Anterior cingulate cortex (tissue), 58 donors: ENCODE measurements at regions not wholly inside any gene's neighbourhood (a gene's known extent, or its start where the extent isn't known, plus 50 kb on each side); places are given as distances from the start of the nearest gene placed in this dataset.
A peak's percentile ranks its signal among the peaks of the same experiment; 100 is the strongest.

Experiments used
- DNase-seq, 58 donors: peaks; one replicate each; lab custom pipeline; 2025; lab: John Stamatoyannopoulos, UW

DNA sequence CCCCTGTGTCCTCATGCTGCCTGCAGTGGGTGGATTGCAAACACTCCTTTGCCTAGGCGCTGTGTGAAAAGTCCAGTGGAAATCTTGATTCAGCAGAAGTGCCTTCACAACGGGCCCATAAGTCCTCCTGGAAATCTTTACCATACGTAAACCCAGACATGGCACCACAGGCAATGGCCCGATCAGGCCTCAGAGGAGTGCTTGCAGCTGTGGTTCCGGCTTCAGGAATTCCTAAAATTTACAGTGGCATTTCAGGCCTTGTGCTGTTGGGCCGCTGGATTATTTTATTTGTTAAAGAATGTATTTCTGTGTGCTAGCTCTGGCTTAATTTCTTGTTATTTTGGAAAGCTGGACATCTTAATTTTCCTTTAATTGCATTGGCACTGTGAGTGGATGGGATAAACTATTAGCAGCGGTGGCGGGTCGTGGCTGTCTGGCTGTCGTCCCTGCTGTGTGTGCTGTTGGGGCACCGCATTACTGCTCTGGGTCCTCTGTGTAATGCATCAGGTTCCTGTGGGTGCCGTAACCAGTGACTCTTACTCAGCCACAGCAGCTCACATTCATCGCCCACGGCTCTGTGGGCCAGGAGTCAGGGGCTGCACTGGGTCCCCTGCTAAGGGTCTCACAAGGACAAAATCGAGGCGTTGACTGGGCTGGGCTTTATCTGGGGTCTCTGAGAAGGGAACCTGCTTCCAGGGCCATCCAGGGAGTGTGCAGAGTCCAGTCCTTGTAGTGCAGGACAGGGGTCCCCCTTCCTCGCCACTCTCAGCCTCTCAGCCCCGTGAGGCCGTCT, 73.1 kb downstream of the RTP5 start:
- no peak for DNase-seq

- DNase-seq: no peak
These were observed 73.8 kb downstream of the RTP5 start for GRCh38 chr2:241943209-241943850.

DNA sequence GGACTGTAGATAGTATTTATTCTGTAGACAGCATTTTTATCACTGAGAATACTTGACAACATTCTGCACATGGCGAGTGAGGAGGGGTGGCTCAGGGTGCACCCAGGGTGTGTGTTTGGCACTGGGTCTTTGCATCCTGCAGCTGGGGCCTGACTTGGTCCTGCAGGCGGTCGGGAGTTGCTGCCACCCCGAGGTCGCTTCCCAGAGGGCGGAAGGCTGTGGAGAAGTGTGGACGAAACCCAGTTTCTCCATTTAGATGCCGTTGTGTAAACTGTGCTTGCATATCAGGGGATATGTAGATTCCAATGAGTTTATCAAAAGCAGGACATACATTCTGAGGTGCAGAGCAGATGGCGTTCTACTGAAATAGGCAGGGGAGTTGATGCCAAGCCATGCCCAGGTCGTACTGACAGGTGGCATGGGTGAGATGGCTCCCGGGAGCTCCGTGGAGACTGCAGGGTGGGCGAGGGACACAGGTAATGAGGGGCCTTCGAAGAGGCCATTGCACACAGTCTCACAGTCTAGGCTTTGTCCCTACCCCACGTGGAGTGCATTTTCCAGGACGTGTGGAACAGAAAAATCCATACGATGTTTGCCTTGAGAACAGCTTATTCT, 74.5 kb downstream of the RTP5 start:
- no peak for DNase-seq

- peak in 1 of 58 donors; percentile 5 for DNase-seq
These were observed 75.3 kb downstream of the RTP5 start for GRCh38 chr2:241944821-241945220.

GRCh38 chr2:241945311-241945710, 75.8 kb downstream of the RTP5 start:
- DNase-seq: no peak

DNA sequence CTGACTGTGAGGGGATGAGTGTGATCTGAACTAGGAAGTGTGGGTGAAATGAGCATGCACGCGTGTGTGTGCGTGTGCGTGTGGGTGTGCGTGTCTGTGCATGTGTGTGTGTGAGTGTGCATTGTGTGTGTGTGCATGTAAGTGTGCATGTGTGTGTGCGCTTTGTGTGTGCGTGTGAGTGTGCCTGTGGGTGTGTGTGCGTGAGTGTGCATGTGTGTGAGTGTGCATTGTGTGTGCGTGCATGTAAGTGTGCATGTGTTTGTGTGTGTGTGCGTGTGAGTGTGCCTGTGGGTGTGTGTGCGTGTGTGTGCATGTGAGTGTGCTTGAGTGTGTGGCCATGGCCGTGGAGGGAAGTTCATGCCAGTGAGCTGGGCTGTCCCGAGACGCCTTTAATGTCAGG, 76.3 kb downstream of the RTP5 start:
- DNase-seq: no peak

DNA sequence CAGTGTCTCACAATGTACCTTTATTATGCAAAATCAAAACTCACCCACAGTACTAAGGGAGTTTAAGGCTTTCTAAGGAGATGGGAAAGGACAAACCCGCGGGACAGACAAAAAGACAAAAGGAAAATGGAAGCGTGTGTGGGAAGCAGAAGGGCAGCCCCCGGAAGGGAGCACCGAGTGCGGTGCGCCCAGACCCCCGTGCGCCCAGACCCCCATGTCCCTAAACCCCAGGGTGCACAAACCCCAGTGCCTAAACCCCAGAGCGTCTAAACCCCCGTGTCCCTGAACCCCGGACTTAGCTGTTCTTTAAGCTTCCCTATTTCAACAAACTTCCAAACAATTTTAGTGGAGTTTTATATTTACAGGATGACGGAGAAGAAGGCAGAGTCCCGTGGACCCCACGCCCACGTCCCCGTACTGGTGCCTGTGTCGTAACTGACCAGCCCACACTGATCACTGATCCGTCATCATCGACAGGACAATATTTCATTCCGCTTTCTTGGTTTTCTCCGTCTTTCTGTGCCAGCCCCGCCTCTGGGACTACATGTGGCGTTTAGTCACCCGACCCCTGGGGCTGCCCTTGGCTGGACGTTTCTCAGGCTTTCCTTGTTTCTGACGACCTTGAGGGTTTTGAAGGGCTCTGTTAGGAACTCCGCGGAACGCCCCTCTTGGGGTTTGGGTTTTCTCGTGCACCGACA, 76.9 kb downstream of the RTP5 start:
- no peak for DNase-seq

DNA sequence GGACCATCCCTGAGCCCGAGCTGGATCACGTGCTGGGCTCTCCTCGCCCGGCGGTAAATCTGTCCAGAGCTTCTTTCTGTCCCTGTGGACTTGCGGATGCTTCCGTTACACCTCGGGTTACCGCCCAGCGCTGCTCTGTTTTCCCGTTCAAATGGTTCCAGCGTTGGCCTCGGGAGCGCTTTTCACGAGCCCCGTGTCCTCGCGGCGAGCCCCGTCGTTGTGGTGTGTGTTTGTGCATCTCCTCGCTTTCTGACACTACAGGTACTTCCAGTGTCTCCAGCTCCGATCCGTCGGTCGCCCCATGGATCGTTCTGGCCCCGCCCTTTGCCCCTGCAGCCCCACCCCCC, 77.4 kb downstream of the RTP5 start:
- DNase-seq: no peak

GRCh38 chr2:241947401-241947800, 77.9 kb downstream of the RTP5 start:
- DNase-seq: no peak

DNA sequence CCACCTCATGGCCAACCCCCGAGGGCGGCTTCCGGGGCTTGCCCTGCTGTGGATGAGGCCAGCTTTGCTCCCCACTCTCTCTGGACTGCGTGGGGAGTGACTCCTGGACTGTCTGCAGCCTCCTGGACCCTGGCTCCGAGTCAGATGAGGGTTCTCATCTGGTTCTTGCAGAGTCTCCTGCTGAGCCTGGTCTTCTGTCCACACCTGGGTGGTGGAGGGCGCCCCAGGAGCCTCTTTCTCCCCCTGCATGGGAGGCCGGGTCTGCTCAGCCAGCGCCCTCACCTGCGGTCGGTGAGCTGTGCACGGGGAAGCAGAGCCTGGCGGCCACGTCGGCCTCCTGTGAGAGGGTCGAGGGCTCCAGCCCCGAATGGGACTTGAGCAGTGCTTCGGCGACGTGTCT, 78.3 kb downstream of the RTP5 start:
- no peak for DNase-seq

- DNase-seq: no peak
These were observed 78.9 kb downstream of the RTP5 start for GRCh38 chr2:241948299-241948897.

DNA sequence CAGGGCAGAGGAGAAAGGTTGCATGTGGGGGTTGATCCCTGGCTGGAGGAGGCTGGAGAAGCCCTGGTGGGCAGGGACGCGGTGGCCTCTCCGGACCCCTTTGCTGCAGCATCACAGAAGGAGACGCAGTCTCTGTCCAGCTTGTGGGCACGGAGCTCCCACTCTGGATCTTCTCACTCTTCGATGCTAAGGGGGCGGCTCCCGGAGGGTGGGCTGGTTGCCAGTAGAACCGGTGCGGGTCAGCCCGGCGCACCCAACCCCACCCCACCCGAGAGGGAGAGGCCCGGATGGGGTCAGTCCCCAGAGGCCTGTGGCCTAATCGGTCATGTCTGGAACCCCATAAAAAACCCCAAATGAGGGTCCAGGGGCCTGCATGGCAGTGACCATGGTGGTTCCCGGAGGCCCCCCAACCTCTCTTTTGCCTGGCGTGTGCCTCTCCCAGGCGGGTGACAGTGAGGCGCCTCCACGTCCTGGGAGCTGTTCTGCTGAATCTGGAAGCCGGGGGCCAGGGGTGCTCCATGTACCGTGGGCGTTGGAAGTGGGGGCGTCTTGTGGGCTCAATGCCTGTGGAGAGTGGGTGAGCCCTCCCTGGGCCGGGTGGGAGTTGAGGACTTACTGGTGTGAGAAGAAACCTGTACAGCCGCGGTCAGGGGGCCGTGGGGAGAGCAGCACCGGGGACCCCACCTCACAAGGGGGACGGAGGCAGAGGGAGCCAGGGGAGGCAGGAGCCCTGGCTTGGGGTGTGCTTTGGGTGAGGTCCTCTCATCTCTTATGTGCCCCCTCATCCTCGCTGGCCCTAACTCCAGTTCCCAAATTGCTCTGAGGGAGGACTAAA, 79.6 kb downstream of the RTP5 start:
- DNase-seq: no peak

GRCh38 chr2:241949736-241950412, 80.3 kb downstream of the RTP5 start:
- DNase-seq: no peak

DNA sequence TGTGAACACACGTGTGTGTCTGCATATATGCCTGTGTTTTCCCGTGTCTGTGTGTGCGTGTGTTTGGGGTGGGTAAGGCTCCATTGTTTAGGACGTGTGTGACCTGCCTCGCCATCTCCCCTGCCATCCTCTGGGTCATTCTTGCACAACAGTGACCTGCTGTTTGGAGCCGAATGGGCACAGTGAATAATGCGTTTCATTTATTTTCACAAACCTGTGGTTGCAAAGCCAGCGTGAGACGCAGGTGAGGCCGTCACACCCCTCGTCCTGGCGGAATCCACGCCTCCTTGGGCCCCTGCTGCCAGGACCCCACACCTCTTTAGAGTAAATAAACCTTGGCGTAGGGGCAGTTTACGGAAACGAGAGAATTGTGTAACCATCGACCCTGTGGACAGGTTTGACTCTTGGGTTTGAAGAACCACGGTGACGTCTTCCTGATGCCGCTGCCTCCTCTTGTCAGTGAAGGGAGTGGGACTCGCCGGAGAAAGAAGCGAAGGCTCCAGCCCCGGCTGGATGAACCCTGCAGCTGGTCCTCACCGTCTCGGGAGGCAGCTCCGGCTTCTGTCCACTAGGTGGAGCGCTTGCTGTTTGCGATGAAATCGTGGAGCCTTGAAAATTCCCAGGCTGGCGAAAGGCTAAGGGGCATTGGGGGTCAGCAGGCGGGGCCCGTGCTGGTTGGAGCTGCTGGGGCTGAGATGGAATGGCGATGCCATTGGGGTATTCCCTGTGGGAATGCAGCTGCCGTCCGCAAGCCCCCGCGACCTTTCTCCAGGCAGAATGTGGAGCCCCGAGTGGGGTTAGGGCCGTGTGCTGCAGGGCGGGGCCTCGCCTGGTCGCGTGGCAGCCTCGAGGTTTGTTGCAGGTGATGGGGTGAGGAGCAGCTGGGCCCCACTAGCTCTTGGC, 81.1 kb downstream of the RTP5 start:
- DNase-seq: peak in 49 of 58 donors; percentile 7 to 82 (median 51)

DNA sequence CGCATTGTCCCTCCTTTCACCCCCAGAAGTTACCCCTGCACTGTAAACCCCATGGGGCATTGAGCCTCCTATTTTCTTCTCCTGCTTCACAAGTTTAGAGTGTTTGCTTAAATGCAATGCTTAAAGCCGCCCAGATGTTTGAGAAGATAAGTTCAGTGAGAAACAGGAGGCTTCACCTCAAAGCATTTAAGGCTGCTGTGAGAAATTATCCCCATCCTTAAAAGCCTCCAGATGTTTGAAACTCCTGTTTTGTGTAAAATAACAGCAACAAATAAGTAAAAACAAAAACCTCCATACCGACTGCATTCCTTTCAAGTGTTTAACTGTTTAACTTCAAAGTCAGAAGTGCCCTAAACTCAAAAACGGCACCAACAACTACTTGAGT, 81.8 kb downstream of the RTP5 start:
- DNase-seq: no peak

- no peak for DNase-seq
These were observed 82.4 kb downstream of the RTP5 start for GRCh38 chr2:241951920-241952319.

DNA sequence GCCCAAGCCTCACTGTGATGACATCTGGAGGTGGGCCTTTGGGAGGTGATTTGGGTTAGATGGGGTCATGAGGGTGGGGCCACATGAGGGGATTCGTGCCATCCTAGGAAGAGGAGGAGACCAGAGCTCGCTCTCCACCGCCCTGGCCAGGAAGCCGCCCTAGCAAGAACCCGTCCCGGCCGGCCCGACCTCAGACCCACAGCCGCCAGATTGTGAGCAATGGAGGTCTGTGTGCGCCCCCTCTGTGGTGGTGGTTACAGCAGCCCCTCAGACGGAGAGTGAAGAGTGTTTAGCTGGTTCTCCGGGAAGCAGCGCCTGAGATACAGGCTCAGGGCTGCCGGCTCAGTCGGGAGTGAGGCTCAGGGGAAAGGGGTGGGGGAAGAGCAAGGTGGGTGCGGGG, 83.3 kb downstream of the RTP5 start:
- DNase-seq: no peak

DNA sequence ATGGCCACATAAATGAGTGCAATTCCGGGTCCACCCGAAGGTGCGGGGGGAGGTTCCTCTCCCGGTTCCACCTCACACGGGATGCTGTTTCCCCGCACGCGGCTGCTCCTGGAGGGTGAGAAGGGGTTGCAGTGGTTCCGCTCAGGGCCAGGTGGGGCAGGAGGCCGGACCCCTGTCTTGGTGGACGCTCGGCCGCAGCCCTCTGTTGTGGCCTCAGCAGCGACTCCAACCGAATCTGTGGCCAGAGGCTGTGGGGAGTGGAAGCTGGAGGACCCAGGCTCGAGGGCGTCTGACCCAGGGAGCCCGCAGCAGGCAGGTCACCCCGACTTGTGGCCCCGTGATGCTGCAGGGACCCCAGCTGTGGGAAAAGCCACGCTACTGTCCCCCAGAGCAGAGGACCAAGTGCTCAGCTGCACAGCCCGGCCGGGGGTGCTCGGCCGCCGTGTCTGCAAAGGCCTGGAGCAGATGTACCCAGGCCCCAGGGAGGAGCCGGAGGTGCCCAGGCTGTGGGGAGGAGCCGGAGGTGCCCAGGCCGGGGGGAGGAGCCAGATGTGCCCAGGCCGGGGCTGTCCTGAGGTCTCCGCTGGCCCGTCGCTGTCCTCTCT, 83.9 kb downstream of the RTP5 start:
- DNase-seq: no peak
